Endothelial cell of umbilical vein (primary cell): ENCODE measurements at regions not wholly inside any gene's neighbourhood (a gene's known extent, or its start where the extent isn't known, plus 50 kb on each side); places are given as distances from the start of the nearest gene placed in this dataset.

Experiments
- BruUV-seq: library from RNA; stranded (reverse); fragments of 400-500 nt; replicated peaks from 2 replicates; lab custom pipeline; 2021; lab: Mats Ljungman, UMichigan
- CTCF ChIA-PET: fragments of 300-600, 350-600 bp; sonication (Branson Sonifier 250); formaldehyde crosslinking; loops from one replicate; lab custom pipeline; 2021; ENCODE audit warnings: antibody characterized with exemption, inconsistent platforms; lab: Charles Lee
- POLR2A ChIA-PET: fragments of 300-600, 350-600 bp; sonication (Branson Sonifier 250); formaldehyde crosslinking; loops from one replicate; lab custom pipeline; 2021; ENCODE audit warnings: antibody characterized with exemption, inconsistent platforms; lab: Charles Lee
- DNase-seq: peaks from one replicate; pipeline ENCODE4 v3.0.0-alpha.2; 2011; ENCODE audit warnings: low read depth, low spot score
- FAIRE-seq: peaks from 2 replicates; lab custom pipeline; 2011; peaks lifted over from hg19 to GRCh38; lab: Jason Lieb, UNC
- H2AFZ ChIP-seq: 2 replicates; pipeline ENCODE4 v1.6.0; 2012; ENCODE audit warnings: low read depth, low read length, control low read depth, inconsistent platforms
- H3K27ac ChIP-seq: 2 replicates; pipeline ENCODE4 v1.5.1; 2011; ENCODE audit warnings: low read depth, mild to moderate bottlenecking, control low read depth, low read length, moderate library complexity; ENCODE audit not compliant: insufficient read depth
- H3K27me3 ChIP-seq, 2 experiments: 2 replicates each; pipeline versions ENCODE4 v1.6.0 to v1.6.1; 2011; ENCODE audit warnings: low read length in 2 of 2, mixed read lengths in 1 of 2; ENCODE audit not compliant: control insufficient read depth in 2 of 2, insufficient read depth in 2 of 2
- H3K36me3 ChIP-seq, 2 experiments: 2 replicates in 1 of 2; 3 replicates in 1 of 2; pipeline ENCODE4 v1.5.1; 2011; ENCODE audit warnings: low read length in 2 of 2, mild to moderate bottlenecking in 1 of 2, moderate library complexity in 1 of 2; ENCODE audit not compliant: control insufficient read depth in 2 of 2, insufficient read depth in 2 of 2; ENCODE audit errors: extremely low read depth in 1 of 2
- H3K4me1 ChIP-seq: 3 replicates; pipeline ENCODE4 v1.5.1; 2011; ENCODE audit warnings: mild to moderate bottlenecking, low read length; ENCODE audit not compliant: control insufficient read depth, insufficient read depth; ENCODE audit errors: extremely low read depth
- H3K4me2 ChIP-seq: 2 replicates; pipeline ENCODE4 v1.6.1; 2011; ENCODE audit warnings: low read length, control low read depth, mixed read lengths; ENCODE audit not compliant: insufficient read depth
- H3K4me3 ChIP-seq, 3 experiments: fragments of 200-600 bp in 1 of 3; sonication (generic), shearing (Covaris generic) in 1 of 3; replicated peaks in 1 of 3; 2 replicates each; pipeline ENCODE4 v1.5.1; 2011 to 2016; ENCODE audit warnings: control low read depth in 3 of 3, low read length in 3 of 3, mild to moderate bottlenecking in 2 of 3, inconsistent platforms in 1 of 3, low read depth in 1 of 3, moderate library complexity in 1 of 3; ENCODE audit not compliant: insufficient read depth in 1 of 3
- H3K79me2 ChIP-seq: 2 replicates; pipeline ENCODE4 v1.6.0; 2012; ENCODE audit warnings: low read length, inconsistent platforms; ENCODE audit not compliant: control insufficient read depth, insufficient read depth
- H3K9ac ChIP-seq: replicated peaks from 2 replicates; pipeline ENCODE3; 2011; ENCODE audit warnings: low read length, control low read depth; ENCODE audit not compliant: insufficient read depth; ENCODE audit errors: extremely low read depth
- H3K9me1 ChIP-seq: replicated peaks from 3 replicates; pipeline ENCODE4 v1.6.0; 2011; ENCODE audit warnings: mild to moderate bottlenecking, low read length; ENCODE audit not compliant: control insufficient read depth, insufficient read depth; ENCODE audit errors: extremely low read depth
- H3K9me3 ChIP-seq: replicated peaks from 2 replicates; pipeline ENCODE4 v1.5.1; 2012; ENCODE audit warnings: low read length, inconsistent platforms; ENCODE audit not compliant: control insufficient read depth, insufficient read depth
- H4K20me1 ChIP-seq: replicated peaks from 2 replicates; pipeline ENCODE3; 2011; ENCODE audit warnings: mild to moderate bottlenecking, low read length; ENCODE audit not compliant: control insufficient read depth, insufficient read depth; ENCODE audit errors: extremely low read depth
- EZH2 ChIP-seq: IDR thresholded peaks from 2 replicates; pipeline ENCODE4 v1.6.1; 2012; ENCODE audit warnings: borderline replicate concordance, low read depth, mild to moderate bottlenecking, moderate library complexity, low read length, inconsistent platforms; ENCODE audit not compliant: severe bottlenecking
- FOS ChIP-seq: IDR thresholded peaks from 2 replicates; pipeline ENCODE4 v1.6.1; 2011; ENCODE audit warnings: mild to moderate bottlenecking, low read length, moderate library complexity, borderline replicate concordance; ENCODE audit not compliant: insufficient read depth
- GATA2 ChIP-seq: IDR thresholded peaks from 2 replicates; pipeline ENCODE4 v1.7.0; 2011; ENCODE audit warnings: low read depth, mild to moderate bottlenecking, moderate library complexity, mixed read lengths, low read length; ENCODE audit not compliant: insufficient read length, insufficient read depth
- JUN ChIP-seq: IDR thresholded peaks from 2 replicates; pipeline ENCODE4 v1.6.1; 2011; ENCODE audit warnings: borderline replicate concordance, low read depth; ENCODE audit not compliant: insufficient read length, insufficient read depth
- MYC ChIP-seq: IDR thresholded peaks from one replicate; pipeline ENCODE4 v1.6.1; 2011; ENCODE audit warnings: mild to moderate bottlenecking, low read depth, low read length
- POLR2A ChIP-seq: IDR thresholded peaks from 2 replicates; pipeline ENCODE4 v1.6.1; 2012; ENCODE audit warnings: low read depth, mild to moderate bottlenecking, control low read depth, low read length
- POLR2AphosphoS5 ChIP-seq: IDR thresholded peaks from 2 replicates; pipeline ENCODE4 v1.6.1; 2012; ENCODE audit warnings: low read depth, mild to moderate bottlenecking, control low read depth, low read length, moderate library complexity; ENCODE audit not compliant: insufficient read depth
- dilution Hi-C: fragments of 300-500 bp; cut with MboI; formaldehyde crosslinking; loops from one replicate; pipeline ENCODE4 v1.15.0; 2019; ENCODE audit warnings: low sequenced_read_pairs; ENCODE audit not compliant: extremely low pct_ligation_motif_present
- intact Hi-C: fragments of 100-400 bp; cut with micrococcal nuclease; formaldehyde crosslinking; loops from one replicate; pipeline ENCODE4 v1.10.0; 2022
- TF ChIP-seq, protein P1 (sequence below): IDR thresholded peaks from 2 replicates; pipeline ENCODE4 v1.6.1; 2011; ENCODE audit not compliant: insufficient read depth, insufficient read length
- TF ChIP-seq, protein P2 (sequence below), 2 donors: IDR thresholded peaks; 1 replicate in 1 of 2; 2 replicates in 1 of 2; pipeline ENCODE4 v1.5.1; 2011; ENCODE audit warnings: low read length in 2 of 2, mild to moderate bottlenecking in 2 of 2, moderate library complexity in 2 of 2, control low read depth in 1 of 2, inconsistent platforms in 1 of 2, low read depth in 1 of 2; ENCODE audit not compliant: insufficient read depth in 1 of 2; ENCODE audit errors: extremely low read depth in 1 of 2

DNA sequence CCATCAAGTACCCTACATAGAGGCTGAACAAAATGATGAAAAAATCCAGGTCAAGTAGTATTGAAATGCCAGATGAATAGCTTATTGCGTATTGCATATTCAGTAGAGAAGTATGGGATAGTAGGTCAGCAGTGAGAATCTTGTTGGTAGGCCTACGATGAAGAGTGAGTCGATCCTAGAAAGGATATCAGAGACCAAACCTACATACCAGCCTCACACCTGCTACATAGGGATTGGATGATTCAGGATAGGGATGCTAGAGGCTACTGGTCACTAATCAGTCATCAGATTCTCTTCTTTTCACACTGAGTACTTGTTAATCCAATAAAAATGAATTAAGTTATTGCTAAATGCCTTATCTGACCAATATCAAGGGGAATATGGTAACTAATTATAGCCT is 274.5 kb downstream of the DSEL start:
- Histone ChIP-seq H3K79me2 (no peaks in the 10 kb centered on the region), H4K20me1 (no peaks in the 10 kb centered on the region), H3K9me1 (no peaks in the 10 kb centered on the region), H3K4me3 (no peak overlapping the region), H3K36me3 (no peaks in the 10 kb centered on the region), H3K4me1 (peaks cover 14% of the 10 kb centered on the region), H3K9me3 (no peaks in the 10 kb centered on the region), H3K4me2 (no peak overlapping the region), H3K9ac (no peak overlapping the region), H3K27me3 (no peaks in the 10 kb centered on the region), H3K27ac (no peak overlapping the region), H2AFZ (no peak overlapping the region)
- ChIA-PET CTCF (no interaction called here), POLR2A (no interaction called here)
- FAIRE-seq (no peak), DNase-seq (no peak)
- TF ChIP-seq GATA2 = no peak
- TF ChIP-seq POLR2AphosphoS5 = no peak
- TF ChIP-seq, protein P1, sequence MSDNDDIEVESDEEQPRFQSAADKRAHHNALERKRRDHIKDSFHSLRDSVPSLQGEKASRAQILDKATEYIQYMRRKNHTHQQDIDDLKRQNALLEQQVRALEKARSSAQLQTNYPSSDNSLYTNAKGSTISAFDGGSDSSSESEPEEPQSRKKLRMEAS = no peak
- TF ChIP-seq JUN = no peak
- TF ChIP-seq MYC = no peak
- TF ChIP-seq POLR2A = no peak
- intact Hi-C loops = no loop called here
- dilution Hi-C loops = no loop called here
- no TSS peak for BruUV-seq

DNA sequence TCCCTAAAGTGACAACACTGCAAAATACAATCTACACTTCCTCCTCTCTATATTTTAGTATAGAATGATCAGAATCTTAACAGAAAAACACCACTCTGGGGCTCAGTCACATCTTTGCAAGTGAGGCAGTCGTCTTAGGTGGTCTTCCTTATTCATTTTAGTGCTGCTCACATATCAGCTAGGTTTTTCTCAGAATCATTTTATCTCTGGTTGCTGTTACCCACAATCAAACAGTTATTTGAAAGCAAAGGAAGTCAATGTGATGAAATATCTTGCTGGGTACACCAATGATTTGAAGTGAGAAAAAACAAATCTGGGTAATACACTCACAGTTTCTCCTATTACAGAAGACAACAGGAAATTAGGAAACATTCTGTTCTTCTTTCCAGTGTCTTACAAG is 275.2 kb downstream of the DSEL start:
- Histone ChIP-seq H3K27me3 (no peaks in the 10 kb centered on the region), H3K4me3 (no peak overlapping the region), H3K9me1 (no peaks in the 10 kb centered on the region), H3K4me2 (no peak overlapping the region), H2AFZ (no peak overlapping the region), H3K27ac (no peak overlapping the region), H3K9me3 (no peaks in the 10 kb centered on the region), H3K79me2 (no peaks in the 10 kb centered on the region), H3K9ac (no peak overlapping the region), H3K4me1 (peaks cover 14% of the 10 kb centered on the region), H4K20me1 (no peaks in the 10 kb centered on the region), H3K36me3 (no peaks in the 10 kb centered on the region)
- TF ChIP-seq FOS (no peak), POLR2A (no peak), EZH2 (no peak), MYC (no peak), JUN (no peak), POLR2AphosphoS5 (no peak), GATA2 (no peak)
- TF ChIP-seq, protein P2, sequence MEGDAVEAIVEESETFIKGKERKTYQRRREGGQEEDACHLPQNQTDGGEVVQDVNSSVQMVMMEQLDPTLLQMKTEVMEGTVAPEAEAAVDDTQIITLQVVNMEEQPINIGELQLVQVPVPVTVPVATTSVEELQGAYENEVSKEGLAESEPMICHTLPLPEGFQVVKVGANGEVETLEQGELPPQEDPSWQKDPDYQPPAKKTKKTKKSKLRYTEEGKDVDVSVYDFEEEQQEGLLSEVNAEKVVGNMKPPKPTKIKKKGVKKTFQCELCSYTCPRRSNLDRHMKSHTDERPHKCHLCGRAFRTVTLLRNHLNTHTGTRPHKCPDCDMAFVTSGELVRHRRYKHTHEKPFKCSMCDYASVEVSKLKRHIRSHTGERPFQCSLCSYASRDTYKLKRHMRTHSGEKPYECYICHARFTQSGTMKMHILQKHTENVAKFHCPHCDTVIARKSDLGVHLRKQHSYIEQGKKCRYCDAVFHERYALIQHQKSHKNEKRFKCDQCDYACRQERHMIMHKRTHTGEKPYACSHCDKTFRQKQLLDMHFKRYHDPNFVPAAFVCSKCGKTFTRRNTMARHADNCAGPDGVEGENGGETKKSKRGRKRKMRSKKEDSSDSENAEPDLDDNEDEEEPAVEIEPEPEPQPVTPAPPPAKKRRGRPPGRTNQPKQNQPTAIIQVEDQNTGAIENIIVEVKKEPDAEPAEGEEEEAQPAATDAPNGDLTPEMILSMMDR (IDR thresholded peaks at IDR 0.05; ENCODE audit: extremely low read depth in 1 of 2, insufficient read depth in 1 of 2, low read depth in 1 of 2, low read length in 2 of 2) = no peak
- TF ChIP-seq, protein P1 = no peak
- ChIA-PET POLR2A (no interaction called here), CTCF (interaction anchor here (1.3 kb wide), 1 partner anchor 274 kb away, joined by 3 read pairs; no protein-coding TSS in a partner anchor)
- intact Hi-C loops = no loop called here
- dilution Hi-C loops = no loop called here
- no peak for DNase-seq
- no peak for FAIRE-seq
- BruUV-seq = no TSS peak
